Esophagus squamous epithelium (tissue), 5 donors: ENCODE measurements at regions not wholly inside any gene's neighbourhood (a gene's known extent, or its start where the extent isn't known, plus 50 kb on each side); places are given as distances from the start of the nearest gene placed in this dataset.

Experiments used
- DNase-seq: peaks from one replicate; lab custom pipeline; 2025; lab: John Stamatoyannopoulos, UW
- H3K27ac ChIP-seq, 4 donors: fragments of 200-600 bp; sonication (generic); one replicate each; pipeline ENCODE4 v1.5.1; 2016 to 2019; ENCODE audit warnings: mild to moderate bottlenecking in 1 of 4
- H3K27me3 ChIP-seq, 4 donors: fragments of 200-600 bp; sonication (generic); 1 replicate in 3 of 4; 2 replicates in 1 of 4; pipeline versions ENCODE4 v1.5.1 to v1.6.0; 2017 to 2021; ENCODE audit warnings: antibody characterized with exemption in 1 of 4
- H3K36me3 ChIP-seq, 3 donors: fragments of 200-600 bp; sonication (generic); one replicate each; pipeline ENCODE4 v1.5.1; 2016 to 2019
- H3K4me1 ChIP-seq, 3 donors: fragments of 200-600 bp; sonication (generic); one replicate each; pipeline ENCODE4 v1.5.1; 2017 to 2019
- H3K4me3 ChIP-seq, 4 donors: fragments of 200-600 bp; sonication (generic); 1 replicate in 3 of 4; 2 replicates in 1 of 4; pipeline ENCODE4 v1.5.1; 2016 to 2019; ENCODE audit warnings: mild to moderate bottlenecking in 2 of 4, moderate library complexity in 1 of 4
- H3K9me3 ChIP-seq, 3 donors: fragments of 200-600 bp; sonication (generic); one replicate each; pipeline ENCODE4 v1.5.1; 2016 to 2019
- CTCF ChIP-seq, 6 experiments: fragments of 450-650 bp in 4 of 6; fragments of 200-600 bp in 2 of 6; sonication (generic) in 2 of 6; IDR thresholded peaks; one replicate each; pipeline ENCODE4 v1.5.1; 2016 to 2019; ENCODE audit warnings: antibody characterized with exemption in 6 of 6, mild to moderate bottlenecking in 4 of 6, moderate library complexity in 4 of 6
- POLR2A ChIP-seq, 4 donors: fragments of 450-650 bp; IDR thresholded peaks; one replicate each; pipeline ENCODE4 v1.6.1; 2017; ENCODE audit warnings: antibody characterized with exemption in 4 of 4, mild to moderate bottlenecking in 4 of 4, moderate library complexity in 3 of 4
- WGBS, 2 donors: methylation state at CpG; one replicate each; pipeline ENCODE4 v1.1.5; 2018; 5-methylcytosine and 5-hydroxymethylcytosine counted together
- intact Hi-C: fragments of 100-400 bp; cut with DNase I; formaldehyde crosslinking; loops from one replicate; pipeline ENCODE4 v1.15.0; 2022
- donor health status: DM: yes; HTN: yes; CAD: no.

GRCh38 chr11:101743828-101744227 lies 160.0 kb upstream of the TRPC6 start:
- no peaks in the 10 kb centered on the region for H3K27me3 ChIP-seq
- H3K36me3 ChIP-seq: no peaks in the 10 kb centered on the region
- no peak overlapping the region for H3K27ac ChIP-seq
- no peaks in the 10 kb centered on the region for H3K9me3 ChIP-seq
- intact Hi-C loops: no loop called here
- peaks cover 0 to 5% (median 0%) of the 10 kb centered on the region in 3 donors for H3K4me1 ChIP-seq
- TF ChIP-seq CTCF (IDR thresholded peaks at IDR 0.05) (no peak), POLR2A (IDR thresholded peaks at IDR 0.05) (no peak)
- no peak for DNase-seq
- H3K4me3 ChIP-seq: no peak overlapping the region

- intact Hi-C loops: no loop called here
Observed at GRCh38 chr11:101741479-101742175, 157.8 kb upstream of the TRPC6 start.

GRCh38 chr11:101741061-101741460 lies 157.3 kb upstream of the TRPC6 start:
- Histone ChIP-seq H3K4me3 (no peak overlapping the region), H3K9me3 (no peaks in the 10 kb centered on the region), H3K27ac (no peak overlapping the region), H3K36me3 (no peaks in the 10 kb centered on the region), H3K4me1 (no peaks in the 10 kb centered on the region), H3K27me3 (no peaks in the 10 kb centered on the region)
- TF ChIP-seq CTCF (IDR thresholded peaks at IDR 0.05) (no peak), POLR2A (IDR thresholded peaks at IDR 0.05) (no peak)
- DNase-seq: no peak
- 69 to 83% methylated on average over 1 of the region's 1 CpG for WGBS, 2 donors
- intact Hi-C loops: no loop called here

More at GRCh38 chr11:101741479-101742175, 157.8 kb upstream of the TRPC6 start:
- Histone ChIP-seq H3K9me3 (no peaks in the 10 kb centered on the region), H3K27me3 (no peaks in the 10 kb centered on the region), H3K36me3 (no peaks in the 10 kb centered on the region), H3K4me1 (no peaks in the 10 kb centered on the region), H3K4me3 (no peak overlapping the region), H3K27ac (no peak overlapping the region)
- no peak for DNase-seq
- no peak for TF ChIP-seq POLR2A (IDR thresholded peaks at IDR 0.05)
- no peak for TF ChIP-seq CTCF (IDR thresholded peaks at IDR 0.05)
- WGBS, 2 donors: 79 to 80% methylated on average over 6 of the region's 6 CpGs

GRCh38 chr11:101738452-101738851 lies 154.6 kb upstream of the TRPC6 start:
- Histone ChIP-seq H3K4me3 (no peak overlapping the region), H3K9me3 (no peaks in the 10 kb centered on the region), H3K27me3 (no peaks in the 10 kb centered on the region), H3K27ac (no peak overlapping the region), H3K4me1 (no peaks in the 10 kb centered on the region), H3K36me3 (no peaks in the 10 kb centered on the region)
- intact Hi-C loops: no loop called here
- TF ChIP-seq CTCF (IDR thresholded peaks at IDR 0.05) (no peak), POLR2A (IDR thresholded peaks at IDR 0.05) (no peak)
- no peak for DNase-seq
- 63 to 67% methylated on average over 1 of the region's 1 CpG for WGBS, 2 donors

- Histone ChIP-seq H3K9me3 (no peaks in the 10 kb centered on the region), H3K27me3 (no peaks in the 10 kb centered on the region), H3K36me3 (no peaks in the 10 kb centered on the region), H3K4me1 (peaks cover 0 to 5% (median 0%) of the 10 kb centered on the region in 3 donors), H3K27ac (no peak overlapping the region), H3K4me3 (no peak overlapping the region)
- TF ChIP-seq POLR2A (IDR thresholded peaks at IDR 0.05) (no peak), CTCF (IDR thresholded peaks at IDR 0.05) (no peak)
- DNase-seq: no peak
- intact Hi-C loops: no loop called here
- WGBS, 2 donors: 71 to 77% methylated on average over 2 of the region's 2 CpGs
Observed at GRCh38 chr11:101729406-101730078, 145.7 kb upstream of the TRPC6 start.
